ENCODE measurements at regions not wholly inside any gene's neighbourhood (a gene's known extent, or its start where the extent isn't known, plus 50 kb on each side); places are given as distances from the start of the nearest gene placed in this dataset.
"Not testable (repeated sequence)": the region's sequence is repeated elsewhere in the genome, so short reads cannot be mapped to it uniquely, and the experiment has no call there.

DNA sequence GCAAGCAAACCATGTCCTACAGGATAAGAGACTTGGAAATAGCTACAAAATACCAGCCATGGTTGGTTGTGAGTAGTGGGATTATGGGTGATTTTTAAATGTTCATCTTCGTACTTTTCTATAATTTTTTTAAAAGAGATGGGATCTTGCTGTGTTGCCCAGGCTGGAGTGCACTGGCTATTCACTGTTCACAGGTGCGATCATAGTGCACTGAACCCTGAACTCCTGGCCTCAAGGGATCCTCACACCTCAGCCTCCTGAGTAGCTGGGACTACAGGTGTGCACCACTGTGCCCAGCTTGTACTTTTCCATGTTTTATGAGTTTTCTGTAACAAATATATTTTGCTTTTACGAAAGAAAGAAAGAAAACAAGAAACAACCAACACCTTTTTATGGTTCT lies 224.2 kb downstream of the FOXD2 start:
- TF ChIP-seq TAF1 (IDR thresholded peaks at IDR 0.05; ENCODE audit: borderline replicate concordance, low read depth, low read length) (no peak), POLR2A (IDR thresholded peaks at IDR 0.05; ENCODE audit: low read depth, low read length) (no peak), POLR2AphosphoS5 (IDR thresholded peaks at IDR 0.05; ENCODE audit: low read depth, low read length) (no peak)
- DNase-seq (ENCODE audit: insufficient read length) (no peak), FAIRE-seq (no peak)

GRCh38 chr1:47663286-47663685 lies 225.4 kb downstream of the FOXD2 start:
- FAIRE-seq (no peak), DNase-seq (ENCODE audit: insufficient read length) (no peak)
- TF ChIP-seq TAF1 (IDR thresholded peaks at IDR 0.05; ENCODE audit: borderline replicate concordance, low read depth, low read length) = no peak
- no peak for TF ChIP-seq POLR2A (IDR thresholded peaks at IDR 0.05; ENCODE audit: low read depth, low read length)
- TF ChIP-seq POLR2AphosphoS5 (IDR thresholded peaks at IDR 0.05; ENCODE audit: low read depth, low read length) = no peak

- DNase-seq (ENCODE audit: insufficient read length) (no peak), FAIRE-seq (no peak)
- no peak for TF ChIP-seq POLR2AphosphoS5 (IDR thresholded peaks at IDR 0.05; ENCODE audit: low read depth, low read length)
Measured at GRCh38 chr1:47664356-47664755, 226.5 kb downstream of the FOXD2 start.

- not testable (repeated sequence) for FAIRE-seq
Measured at GRCh38 chr1:47664896-47665295, 227.1 kb downstream of the FOXD2 start.

GRCh38 chr1:47669081-47669585 lies 231.3 kb downstream of the FOXD2 start:
- DNase-seq (ENCODE audit: insufficient read length) (no peak), FAIRE-seq (no peak)
- no peak for TF ChIP-seq POLR2AphosphoS5 (IDR thresholded peaks at IDR 0.05; ENCODE audit: low read depth, low read length)
- TF ChIP-seq POLR2A (IDR thresholded peaks at IDR 0.05; ENCODE audit: low read depth, low read length) = no peak
- no peak for TF ChIP-seq TAF1 (IDR thresholded peaks at IDR 0.05; ENCODE audit: borderline replicate concordance, low read depth, low read length)

More at GRCh38 chr1:47664896-47665295, 227.1 kb downstream of the FOXD2 start:
- DNase-seq (ENCODE audit: insufficient read length) = not testable (repeated sequence)

GRCh38 chr1:47672622-47673021 lies 234.8 kb downstream of the FOXD2 start:
- DNase-seq (ENCODE audit: insufficient read length) (no peak), FAIRE-seq (no peak)
- TF ChIP-seq POLR2AphosphoS5 (IDR thresholded peaks at IDR 0.05; ENCODE audit: low read depth, low read length) = no peak

DNA sequence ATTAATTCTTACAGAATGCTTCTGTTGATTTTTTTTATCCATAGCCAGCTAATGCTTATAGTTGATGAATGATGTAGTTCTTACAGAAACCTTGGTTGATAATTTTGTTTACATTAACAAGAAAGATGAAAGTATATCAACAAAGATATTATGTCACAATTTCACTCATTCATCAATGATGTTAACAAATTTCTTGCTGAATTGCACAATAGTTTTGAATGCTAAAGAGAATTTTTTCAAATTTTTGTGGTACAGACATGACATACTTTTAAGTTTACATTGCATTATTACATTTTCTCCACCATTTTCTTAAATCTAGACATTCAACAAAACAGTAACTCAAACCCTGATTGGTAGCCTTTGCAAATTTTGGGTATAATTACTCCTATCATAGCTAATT lies 236.3 kb downstream of the FOXD2 start:
- no peak for FAIRE-seq
- TF ChIP-seq TAF1 (IDR thresholded peaks at IDR 0.05; ENCODE audit: borderline replicate concordance, low read depth, low read length) = no peak
- no peak for TF ChIP-seq POLR2AphosphoS5 (IDR thresholded peaks at IDR 0.05; ENCODE audit: low read depth, low read length)
- no peak for TF ChIP-seq POLR2A (IDR thresholded peaks at IDR 0.05; ENCODE audit: low read depth, low read length)
- DNase-seq (ENCODE audit: insufficient read length) = no peak

GRCh38 chr1:47675047-47675675 lies 237.3 kb downstream of the FOXD2 start:
- no peak for TF ChIP-seq POLR2A (IDR thresholded peaks at IDR 0.05; ENCODE audit: low read depth, low read length)
- TF ChIP-seq TAF1 (IDR thresholded peaks at IDR 0.05; ENCODE audit: borderline replicate concordance, low read depth, low read length) = no peak
- TF ChIP-seq POLR2AphosphoS5 (IDR thresholded peaks at IDR 0.05; ENCODE audit: low read depth, low read length) = no peak
- no peak for FAIRE-seq
- DNase-seq (ENCODE audit: insufficient read length) = no peak

DNA sequence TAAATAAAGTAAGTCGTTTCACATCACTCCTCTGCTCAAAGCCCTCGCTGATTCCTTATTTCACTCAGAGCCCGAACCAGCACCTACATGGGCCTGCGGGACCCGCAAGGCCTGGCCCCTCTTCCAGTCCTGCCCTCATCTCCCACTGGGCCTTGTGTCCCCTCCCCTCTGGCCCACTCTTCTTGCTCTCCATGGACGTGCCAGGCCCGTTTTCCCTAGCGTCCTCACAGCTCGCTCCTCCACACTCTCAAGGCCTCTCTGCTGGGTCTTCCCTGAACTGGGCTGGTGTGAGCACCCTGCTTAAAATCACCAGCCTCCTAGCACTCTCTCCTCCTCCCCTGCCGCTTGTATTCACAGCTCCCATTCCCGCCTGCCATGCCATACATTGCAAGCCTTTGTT lies 237.9 kb downstream of the FOXD2 start:
- no peak for DNase-seq (ENCODE audit: insufficient read length)
- no peak for TF ChIP-seq TAF1 (IDR thresholded peaks at IDR 0.05; ENCODE audit: borderline replicate concordance, low read depth, low read length)
- TF ChIP-seq POLR2AphosphoS5 (IDR thresholded peaks at IDR 0.05; ENCODE audit: low read depth, low read length) = no peak
- TF ChIP-seq POLR2A (IDR thresholded peaks at IDR 0.05; ENCODE audit: low read depth, low read length) = no peak
- FAIRE-seq = no peak

DNA sequence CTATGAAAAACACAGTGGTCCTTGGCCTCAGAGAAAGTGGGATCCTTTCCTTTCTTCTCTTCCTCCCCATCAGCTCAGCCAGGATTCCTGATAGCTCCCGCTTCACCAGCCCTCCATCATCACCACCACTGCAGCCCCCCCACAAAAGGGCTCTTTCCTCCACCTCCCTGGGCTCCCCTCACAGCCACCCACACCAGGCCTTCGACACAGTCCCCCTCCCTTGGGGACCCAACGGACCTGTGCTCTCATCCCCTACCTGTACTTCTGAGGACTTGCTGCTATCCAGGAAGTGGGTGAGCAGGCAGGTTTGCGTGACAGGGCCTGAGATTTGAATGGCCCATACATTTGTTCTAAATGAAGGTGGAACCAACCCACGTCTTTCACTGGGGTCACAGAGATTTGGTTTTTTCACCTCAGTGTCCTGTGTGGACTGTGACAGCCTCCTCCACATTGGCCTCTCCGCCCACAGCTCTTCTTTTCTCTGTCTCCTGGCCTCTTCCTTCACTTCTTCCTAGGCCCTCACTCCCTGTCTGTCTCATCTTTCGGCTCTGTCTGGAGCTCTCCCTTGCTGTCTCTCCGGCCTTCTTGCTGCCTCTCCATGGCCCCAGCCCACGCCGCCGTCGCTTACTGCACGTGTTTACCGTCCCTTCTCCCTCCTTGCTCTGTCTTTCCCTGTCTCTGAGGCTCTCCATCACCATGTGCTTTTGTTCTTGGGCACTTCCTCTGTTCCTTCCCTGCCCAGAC lies 238.6 kb downstream of the FOXD2 start:
- DNase-seq (ENCODE audit: insufficient read length) (no peak), FAIRE-seq (no peak)
- TF ChIP-seq TAF1 (IDR thresholded peaks at IDR 0.05; ENCODE audit: borderline replicate concordance, low read depth, low read length) (no peak), POLR2AphosphoS5 (IDR thresholded peaks at IDR 0.05; ENCODE audit: low read depth, low read length) (no peak), POLR2A (IDR thresholded peaks at IDR 0.05; ENCODE audit: low read depth, low read length) (no peak)

DNA sequence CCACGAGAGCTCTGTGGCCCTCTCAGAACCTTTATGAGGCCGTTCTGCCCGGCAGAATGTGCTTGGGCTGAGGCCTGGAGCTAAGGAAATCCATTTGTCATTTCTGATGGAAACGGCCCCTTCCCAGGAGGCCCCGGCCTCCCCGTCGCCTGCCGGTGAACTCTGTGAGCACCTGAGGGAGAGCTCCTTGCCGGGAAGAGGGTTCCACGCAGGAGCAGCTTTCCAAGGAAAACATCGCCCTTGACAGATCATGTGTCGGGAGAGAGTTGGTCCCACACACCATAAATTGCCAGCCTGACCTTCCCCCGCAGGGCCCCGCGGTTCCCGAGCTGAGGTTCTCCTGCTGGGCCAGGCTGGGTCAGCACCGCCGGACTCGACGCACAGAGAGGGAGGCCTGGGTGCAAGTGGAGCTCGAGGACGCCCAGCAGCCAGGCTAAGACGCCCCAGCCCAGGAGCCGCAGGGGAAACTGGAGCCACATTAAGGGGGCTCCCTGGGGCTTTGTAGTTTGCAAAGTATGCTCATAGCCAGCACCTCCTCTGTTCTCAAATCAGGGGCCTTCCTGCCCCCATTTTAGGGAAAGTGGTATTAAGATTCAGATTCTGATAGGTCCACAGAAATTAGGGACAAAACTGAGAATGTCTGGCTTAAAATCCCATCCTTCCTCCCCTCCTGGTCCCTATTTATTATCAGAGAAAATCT lies 239.5 kb downstream of the FOXD2 start:
- no peak for TF ChIP-seq POLR2A (IDR thresholded peaks at IDR 0.05; ENCODE audit: low read depth, low read length)
- FAIRE-seq (no peak), DNase-seq (ENCODE audit: insufficient read length) (no peak)

DNA sequence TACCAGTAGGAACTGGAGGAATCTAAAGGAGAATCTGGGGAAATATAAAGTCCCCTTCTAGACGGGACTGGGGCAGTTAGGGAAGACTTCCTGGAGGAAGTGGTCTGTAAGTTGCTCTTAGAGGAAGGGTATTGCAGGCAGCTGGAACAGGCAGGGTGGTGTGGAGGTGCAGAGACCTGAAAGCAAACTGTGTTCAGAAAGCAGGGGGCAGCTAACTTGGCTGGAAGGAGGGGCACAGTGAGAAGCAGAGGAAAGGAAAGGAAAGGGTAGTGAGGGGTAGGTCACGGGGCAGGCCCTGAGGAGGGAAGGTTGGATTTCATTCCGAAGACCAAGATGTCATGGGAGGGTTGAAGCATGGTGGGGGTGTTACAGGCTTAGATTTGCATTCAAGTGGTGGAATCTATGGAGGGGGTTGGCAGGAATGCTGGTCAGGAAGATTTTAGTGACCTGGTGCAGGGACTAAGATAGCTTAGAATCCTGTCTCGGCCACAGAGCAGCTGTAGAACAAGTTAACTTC lies 240.7 kb downstream of the FOXD2 start:
- DNase-seq (ENCODE audit: insufficient read length) (no peak), FAIRE-seq (no peak)
- TF ChIP-seq TAF1 (IDR thresholded peaks at IDR 0.05; ENCODE audit: borderline replicate concordance, low read depth, low read length) = no peak
- TF ChIP-seq POLR2AphosphoS5 (IDR thresholded peaks at IDR 0.05; ENCODE audit: low read depth, low read length) = no peak
- no peak for TF ChIP-seq POLR2A (IDR thresholded peaks at IDR 0.05; ENCODE audit: low read depth, low read length)
